ENCODE measurements at regions not wholly inside any gene's neighbourhood (a gene's known extent, or its start where the extent isn't known, plus 50 kb on each side); places are given as distances from the start of the nearest gene placed in this dataset.

DNA sequence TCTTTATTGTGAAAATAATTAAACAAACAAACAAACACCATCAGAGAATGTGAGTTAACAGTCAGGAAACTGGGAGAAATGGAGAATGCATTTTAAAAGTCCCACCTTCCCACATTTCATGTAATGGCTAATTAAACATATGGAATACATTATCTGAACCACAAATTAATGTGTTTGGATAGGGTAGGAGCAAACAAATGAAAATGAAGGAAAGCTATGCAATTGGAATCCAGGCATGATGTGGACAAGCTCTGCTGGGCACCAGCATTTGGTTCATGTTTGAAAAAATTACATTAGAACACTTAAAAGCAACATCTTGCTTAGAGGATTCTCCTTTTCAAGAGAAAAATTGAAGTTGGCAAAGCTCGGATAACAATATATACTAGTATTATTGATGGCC, 628.1 kb downstream of the LMO4 start:
- TF ChIP-seq GLIS3 (CRISPR knock-in tag; IDR thresholded peaks at IDR 0.05) (no peak), TCF4 (CRISPR knock-in tag; IDR thresholded peaks at IDR 0.05; ENCODE audit: borderline replicate concordance) (no peak), ZFP30 (CRISPR knock-in tag; IDR thresholded peaks at IDR 0.05) (no peak), ZNF70 (CRISPR knock-in tag; IDR thresholded peaks at IDR 0.05) (no peak), ZFP3 (CRISPR knock-in tag; IDR thresholded peaks at IDR 0.05) (no peak), CSDC2 (CRISPR knock-in tag; IDR thresholded peaks at IDR 0.05) (no peak), ZC3H10 (CRISPR knock-in tag; IDR thresholded peaks at IDR 0.05) (no peak), SNAI2 (CRISPR knock-in tag; IDR thresholded peaks at IDR 0.05) (no peak), TOX (CRISPR knock-in tag; IDR thresholded peaks at IDR 0.05; ENCODE audit: borderline replicate concordance) (no peak)
- TF ChIP-seq, protein P1, sequence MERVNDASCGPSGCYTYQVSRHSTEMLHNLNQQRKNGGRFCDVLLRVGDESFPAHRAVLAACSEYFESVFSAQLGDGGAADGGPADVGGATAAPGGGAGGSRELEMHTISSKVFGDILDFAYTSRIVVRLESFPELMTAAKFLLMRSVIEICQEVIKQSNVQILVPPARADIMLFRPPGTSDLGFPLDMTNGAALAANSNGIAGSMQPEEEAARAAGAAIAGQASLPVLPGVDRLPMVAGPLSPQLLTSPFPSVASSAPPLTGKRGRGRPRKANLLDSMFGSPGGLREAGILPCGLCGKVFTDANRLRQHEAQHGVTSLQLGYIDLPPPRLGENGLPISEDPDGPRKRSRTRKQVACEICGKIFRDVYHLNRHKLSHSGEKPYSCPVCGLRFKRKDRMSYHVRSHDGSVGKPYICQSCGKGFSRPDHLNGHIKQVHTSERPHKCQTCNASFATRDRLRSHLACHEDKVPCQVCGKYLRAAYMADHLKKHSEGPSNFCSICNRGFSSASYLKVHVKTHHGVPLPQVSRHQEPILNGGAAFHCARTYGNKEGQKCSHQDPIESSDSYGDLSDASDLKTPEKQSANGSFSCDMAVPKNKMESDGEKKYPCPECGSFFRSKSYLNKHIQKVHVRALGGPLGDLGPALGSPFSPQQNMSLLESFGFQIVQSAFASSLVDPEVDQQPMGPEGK (CRISPR knock-in tag; IDR thresholded peaks at IDR 0.05; ENCODE audit: borderline replicate concordance), result no peak
- TF ChIP-seq, protein P2, sequence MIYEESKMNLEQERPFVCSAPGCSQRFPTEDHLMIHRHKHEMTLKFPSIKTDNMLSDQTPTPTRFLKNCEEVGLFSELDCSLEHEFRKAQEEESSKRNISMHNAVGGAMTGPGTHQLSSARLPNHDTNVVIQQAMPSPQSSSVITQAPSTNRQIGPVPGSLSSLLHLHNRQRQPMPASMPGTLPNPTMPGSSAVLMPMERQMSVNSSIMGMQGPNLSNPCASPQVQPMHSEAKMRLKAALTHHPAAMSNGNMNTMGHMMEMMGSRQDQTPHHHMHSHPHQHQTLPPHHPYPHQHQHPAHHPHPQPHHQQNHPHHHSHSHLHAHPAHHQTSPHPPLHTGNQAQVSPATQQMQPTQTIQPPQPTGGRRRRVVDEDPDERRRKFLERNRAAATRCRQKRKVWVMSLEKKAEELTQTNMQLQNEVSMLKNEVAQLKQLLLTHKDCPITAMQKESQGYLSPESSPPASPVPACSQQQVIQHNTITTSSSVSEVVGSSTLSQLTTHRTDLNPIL (CRISPR knock-in tag; IDR thresholded peaks at IDR 0.05; ENCODE audit: low read depth), result no peak
- TF ChIP-seq, protein P3, sequence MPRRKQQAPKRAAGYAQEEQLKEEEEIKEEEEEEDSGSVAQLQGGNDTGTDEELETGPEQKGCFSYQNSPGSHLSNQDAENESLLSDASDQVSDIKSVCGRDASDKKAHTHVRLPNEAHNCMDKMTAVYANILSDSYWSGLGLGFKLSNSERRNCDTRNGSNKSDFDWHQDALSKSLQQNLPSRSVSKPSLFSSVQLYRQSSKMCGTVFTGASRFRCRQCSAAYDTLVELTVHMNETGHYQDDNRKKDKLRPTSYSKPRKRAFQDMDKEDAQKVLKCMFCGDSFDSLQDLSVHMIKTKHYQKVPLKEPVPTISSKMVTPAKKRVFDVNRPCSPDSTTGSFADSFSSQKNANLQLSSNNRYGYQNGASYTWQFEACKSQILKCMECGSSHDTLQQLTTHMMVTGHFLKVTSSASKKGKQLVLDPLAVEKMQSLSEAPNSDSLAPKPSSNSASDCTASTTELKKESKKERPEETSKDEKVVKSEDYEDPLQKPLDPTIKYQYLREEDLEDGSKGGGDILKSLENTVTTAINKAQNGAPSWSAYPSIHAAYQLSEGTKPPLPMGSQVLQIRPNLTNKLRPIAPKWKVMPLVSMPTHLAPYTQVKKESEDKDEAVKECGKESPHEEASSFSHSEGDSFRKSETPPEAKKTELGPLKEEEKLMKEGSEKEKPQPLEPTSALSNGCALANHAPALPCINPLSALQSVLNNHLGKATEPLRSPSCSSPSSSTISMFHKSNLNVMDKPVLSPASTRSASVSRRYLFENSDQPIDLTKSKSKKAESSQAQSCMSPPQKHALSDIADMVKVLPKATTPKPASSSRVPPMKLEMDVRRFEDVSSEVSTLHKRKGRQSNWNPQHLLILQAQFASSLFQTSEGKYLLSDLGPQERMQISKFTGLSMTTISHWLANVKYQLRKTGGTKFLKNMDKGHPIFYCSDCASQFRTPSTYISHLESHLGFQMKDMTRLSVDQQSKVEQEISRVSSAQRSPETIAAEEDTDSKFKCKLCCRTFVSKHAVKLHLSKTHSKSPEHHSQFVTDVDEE (CRISPR knock-in tag; IDR thresholded peaks at IDR 0.05), result no peak
- TF ChIP-seq, protein P4, sequence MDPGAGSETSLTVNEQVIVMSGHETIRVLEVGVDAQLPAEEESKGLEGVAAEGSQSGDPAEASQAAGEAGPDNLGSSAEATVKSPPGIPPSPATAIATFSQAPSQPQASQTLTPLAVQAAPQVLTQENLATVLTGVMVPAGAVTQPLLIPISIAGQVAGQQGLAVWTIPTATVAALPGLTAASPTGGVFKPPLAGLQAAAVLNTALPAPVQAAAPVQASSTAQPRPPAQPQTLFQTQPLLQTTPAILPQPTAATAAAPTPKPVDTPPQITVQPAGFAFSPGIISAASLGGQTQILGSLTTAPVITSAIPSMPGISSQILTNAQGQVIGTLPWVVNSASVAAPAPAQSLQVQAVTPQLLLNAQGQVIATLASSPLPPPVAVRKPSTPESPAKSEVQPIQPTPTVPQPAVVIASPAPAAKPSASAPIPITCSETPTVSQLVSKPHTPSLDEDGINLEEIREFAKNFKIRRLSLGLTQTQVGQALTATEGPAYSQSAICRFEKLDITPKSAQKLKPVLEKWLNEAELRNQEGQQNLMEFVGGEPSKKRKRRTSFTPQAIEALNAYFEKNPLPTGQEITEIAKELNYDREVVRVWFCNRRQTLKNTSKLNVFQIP (CRISPR knock-in tag; IDR thresholded peaks at IDR 0.05; ENCODE audit: borderline replicate concordance, low read depth), result no peak
